Activated T-helper 9 cell treated with anti-CD3 and anti-CD28 coated beads, Interleukin-2, amount 50 U/mL, for 16 hours (primary cell): ENCODE measurements at regions not wholly inside any gene's neighbourhood (a gene's known extent, or its start where the extent isn't known, plus 50 kb on each side); places are given as distances from the start of the nearest gene placed in this dataset.

Source experiments
- DNase-seq: peaks from one replicate; pipeline ENCODE4 v3.0.0-alpha.2; 2020; ENCODE audit warnings: low read depth

DNA sequence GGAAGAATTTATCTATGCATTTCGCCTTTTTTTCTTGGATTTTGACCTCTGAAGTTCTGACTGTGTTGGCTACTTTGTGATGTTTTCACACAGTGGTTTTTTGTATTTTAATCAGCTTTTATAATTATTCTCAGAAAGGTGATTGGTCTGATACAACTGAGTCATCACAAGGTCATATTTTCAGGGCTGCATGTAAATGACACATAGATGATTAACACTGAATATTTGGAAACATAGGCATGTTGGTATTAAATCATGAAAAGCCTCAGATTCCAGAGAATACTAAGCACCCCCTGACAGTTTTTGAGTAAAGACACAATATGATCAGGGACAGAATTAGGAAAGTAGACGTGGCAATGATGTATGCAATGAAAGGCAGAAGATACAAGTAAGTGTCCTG, 175.5 kb upstream of the SLCO3A1 start:
- no peak for DNase-seq

DNA sequence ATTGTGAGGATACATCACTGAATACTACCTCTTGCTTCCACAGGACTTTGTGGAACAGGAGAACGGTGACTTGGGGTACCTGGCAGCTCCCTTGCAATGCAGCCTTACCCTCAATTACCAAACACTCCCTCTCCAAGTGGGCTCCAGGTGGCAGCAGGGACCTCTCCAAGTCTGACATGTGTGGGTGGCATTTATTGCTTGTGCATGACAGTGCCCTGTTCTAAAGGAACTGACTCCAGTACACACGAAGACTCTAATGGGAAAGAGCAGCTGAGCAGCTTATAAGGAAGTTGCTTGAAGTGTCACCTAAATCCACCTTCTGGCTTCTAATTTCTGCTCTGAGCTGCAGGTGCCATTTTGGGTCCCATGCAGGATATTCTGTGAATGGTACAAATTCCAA, 174.1 kb upstream of the SLCO3A1 start:
- DNase-seq = no peak

DNA sequence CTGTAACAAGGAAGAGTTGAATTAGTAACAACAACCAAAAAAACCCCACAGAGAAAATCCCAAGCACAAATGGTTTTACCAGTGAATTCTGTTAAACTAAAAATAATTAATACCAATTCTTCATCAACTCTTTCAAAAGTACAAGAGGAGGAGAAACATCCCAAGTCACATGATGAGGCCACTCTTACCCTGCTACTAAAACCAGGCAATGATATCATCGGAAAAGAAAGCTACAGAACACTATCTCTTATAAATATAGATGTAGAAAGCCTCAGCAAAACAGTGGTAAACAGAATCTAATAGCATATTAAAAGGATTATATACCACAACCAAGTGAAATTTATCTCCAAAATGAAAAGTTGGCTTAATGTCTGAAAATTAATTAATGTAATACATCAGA, 168.1 kb upstream of the SLCO3A1 start:
- DNase-seq = no peak

DNA sequence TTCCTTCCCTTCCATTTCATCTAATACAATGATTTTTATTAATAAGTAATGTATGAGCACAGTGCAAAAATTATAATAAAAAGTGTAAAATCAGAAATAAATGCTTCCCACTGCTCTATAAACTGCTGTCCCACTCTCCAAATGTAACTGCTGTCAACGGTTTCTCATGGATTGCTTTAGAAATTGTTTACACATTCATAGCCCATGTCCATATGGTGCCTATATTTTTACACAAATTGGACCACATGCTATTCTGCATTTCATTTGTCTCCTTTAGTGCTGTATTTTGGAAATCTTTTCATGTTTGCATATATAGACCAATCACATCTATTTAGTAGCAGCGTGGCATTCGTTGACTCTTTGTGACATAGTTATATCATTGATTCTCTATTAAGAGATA, 164.7 kb upstream of the SLCO3A1 start:
- DNase-seq = no peak

DNA sequence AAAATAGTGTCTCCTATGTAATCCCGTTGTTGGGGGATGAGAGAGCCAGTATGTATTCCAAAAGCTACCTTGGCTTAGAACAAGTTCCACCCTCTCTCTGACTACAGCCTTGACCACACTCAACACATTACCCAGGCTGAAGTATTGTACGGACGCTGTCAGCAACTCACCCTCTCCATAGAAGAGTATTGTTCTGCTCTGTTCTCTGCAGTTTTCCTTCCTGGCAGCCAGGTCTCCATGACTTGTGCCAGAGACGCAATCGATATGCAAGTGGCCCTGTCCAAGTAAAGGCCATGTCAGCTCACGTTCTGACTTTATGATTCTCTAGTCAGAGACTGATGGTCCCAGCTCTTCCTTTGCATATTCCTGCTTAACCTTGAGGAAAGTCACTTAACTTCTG, 164.1 kb upstream of the SLCO3A1 start:
- DNase-seq = no peak

DNA sequence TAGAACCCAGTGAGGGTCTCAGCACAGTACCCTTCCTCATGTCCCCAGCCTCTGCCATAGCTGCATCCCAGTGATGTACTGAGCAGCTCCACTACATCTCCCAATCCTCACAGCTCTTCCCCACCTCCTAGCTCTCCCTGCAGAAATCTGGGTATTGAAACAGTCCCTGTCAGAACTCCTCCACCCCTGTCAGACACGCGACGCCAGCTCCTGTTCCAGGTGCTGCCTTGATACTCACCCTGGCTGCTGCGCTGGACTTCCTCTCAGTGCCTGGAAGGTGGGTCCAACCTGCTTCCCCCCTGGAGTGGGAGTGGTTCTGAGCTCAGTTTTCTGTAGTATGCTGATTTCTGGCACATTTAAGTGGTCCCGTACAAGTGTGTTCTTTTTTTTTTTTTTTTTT, 160.9 kb upstream of the SLCO3A1 start:
- no peak for DNase-seq

DNA sequence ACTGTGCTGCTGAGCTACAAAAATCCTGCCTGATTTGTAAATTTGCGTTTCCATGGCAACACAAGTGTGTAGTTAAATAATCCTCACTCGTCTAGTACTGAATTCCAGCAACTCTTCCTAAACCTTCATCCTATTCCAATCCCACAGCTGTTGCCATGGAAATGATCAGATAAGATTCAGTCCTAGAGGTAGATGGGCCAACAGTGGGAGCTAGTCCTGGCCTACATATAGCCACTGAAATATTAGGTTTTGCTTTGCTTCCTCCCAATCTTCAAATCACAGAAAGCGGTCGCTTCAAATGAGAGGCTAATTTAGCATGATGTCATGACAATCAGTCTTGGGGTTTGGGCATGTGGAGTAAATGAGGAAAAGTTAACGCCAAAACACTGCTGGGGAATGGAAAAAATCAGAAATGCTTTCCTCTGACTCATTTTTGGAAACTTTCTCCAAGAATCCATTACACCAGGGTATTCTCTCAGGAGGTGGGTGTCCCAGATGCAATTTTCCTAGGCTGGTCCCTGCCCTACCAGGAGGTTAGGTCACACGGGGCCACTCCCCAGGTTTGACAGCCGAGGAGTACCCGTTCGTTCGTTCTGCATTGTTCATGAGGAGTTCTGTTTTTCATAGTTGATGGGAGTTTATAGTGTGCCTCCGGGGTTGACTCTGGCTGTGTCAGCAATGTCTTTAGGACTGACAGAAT, 159.2 kb upstream of the SLCO3A1 start:
- DNase-seq = no peak

DNA sequence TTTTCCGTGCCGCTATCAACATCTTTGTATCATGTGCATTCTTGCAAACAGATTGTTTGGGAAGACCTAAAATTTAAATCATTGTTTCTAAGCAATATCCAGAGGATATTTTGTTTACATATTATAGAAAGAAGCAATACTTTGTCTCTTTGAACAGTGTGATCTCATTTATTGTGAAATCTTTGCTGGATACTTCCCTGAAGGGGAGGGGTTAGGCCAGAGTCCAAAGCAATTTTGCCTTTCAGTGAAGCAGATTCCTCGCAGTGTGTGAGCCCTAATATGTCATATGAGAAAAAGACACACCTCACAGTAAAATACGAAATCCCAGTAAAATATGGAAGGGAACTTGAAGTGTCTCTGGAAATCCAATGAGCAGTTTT, 158.7 kb upstream of the SLCO3A1 start:
- DNase-seq = no peak

DNA sequence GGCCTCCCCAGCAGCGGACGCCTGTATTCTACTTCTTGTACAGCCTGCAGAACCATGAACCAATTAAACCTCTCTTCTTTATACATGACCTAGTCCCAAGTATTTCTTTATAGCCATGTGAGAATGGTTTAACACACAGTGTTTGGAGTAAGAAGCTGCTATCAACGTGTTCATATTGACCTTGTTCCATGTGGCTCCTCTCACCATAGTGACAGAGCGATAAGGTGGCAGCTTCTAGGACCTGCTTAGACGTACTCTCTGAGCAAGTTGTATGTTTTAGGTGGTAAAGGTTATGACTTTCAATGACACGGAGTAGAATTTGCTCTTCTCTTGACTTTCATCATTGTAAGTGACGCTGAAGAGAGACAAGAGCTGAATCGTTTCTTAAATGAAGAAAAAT, 157.7 kb upstream of the SLCO3A1 start:
- DNase-seq = no peak

DNA sequence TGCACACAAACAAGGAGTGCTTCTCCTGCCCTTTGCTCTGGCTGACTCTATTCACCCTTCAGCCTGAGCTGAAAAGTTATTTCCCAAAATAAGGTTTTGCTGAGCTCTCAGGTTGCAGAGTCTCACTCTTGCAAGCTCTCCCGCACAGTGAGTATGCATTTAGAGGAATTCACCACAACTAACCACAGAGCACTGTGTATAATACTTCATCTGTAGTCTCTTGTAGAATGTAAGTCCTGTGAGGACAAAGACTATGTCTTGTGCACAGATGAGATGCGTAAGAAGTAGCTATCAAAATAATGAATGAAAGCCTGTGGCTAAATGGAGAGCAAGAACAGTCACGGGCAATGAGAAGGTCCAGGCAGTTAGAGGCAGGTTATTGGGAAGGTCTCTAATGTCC, 156.5 kb upstream of the SLCO3A1 start:
- DNase-seq = no peak

DNA sequence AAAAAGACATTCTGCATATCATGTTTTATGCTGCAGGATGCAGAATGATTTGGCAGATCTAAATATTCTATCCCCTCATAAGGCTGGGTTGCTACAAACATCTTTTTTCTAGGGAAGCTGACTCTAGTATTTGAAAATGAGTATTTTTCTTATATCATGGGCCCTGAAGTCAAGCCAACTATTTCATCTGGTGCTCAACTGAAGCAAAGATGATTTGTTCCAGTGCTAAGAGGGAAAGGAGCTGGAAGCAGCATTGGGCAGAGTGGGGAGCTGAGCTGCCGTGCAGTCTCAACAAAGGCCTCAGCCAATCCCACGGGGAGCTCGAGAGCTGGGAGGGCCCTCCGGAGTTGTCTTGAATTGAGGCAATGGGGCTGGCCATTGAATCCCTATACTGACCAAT, 155.3 kb upstream of the SLCO3A1 start:
- DNase-seq = no peak

DNA sequence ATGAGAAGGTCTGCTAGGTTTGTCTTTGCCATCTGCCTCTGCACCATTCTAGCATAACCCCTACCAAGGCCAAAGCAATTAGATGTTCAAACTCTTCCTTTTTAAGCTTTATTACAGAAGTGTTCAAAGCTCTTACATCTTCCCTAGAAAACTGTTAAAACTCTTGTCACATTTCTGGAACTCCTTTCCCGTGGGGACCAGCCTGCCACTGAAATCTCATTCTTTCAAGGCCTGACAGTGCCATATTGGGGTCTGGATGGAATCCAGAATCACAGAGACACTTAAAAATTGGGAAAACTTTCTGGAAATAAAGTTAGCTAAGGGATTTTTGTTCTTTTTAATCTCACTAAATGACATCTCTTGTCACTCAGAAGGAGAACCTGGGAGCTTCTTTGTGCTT, 153.8 kb upstream of the SLCO3A1 start:
- DNase-seq = no peak

DNA sequence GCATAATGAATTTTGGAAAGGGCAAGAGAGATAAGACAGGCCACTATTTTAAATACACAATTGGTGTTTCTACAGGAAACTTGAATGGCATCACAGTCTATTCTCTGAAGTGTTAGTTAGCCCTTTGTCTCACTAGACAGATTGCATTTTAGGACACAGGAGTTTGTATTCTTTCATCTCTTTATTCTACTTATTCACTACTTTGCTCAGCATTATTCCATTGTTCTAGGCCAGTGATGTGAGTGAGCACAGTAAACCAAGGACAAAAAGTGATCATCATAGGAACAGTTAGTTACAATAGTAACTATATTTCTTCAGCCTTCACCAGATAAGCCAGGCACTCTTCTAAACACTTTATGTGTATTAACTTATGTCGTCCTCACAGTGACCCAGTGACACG, 150.2 kb upstream of the SLCO3A1 start:
- no peak for DNase-seq

DNA sequence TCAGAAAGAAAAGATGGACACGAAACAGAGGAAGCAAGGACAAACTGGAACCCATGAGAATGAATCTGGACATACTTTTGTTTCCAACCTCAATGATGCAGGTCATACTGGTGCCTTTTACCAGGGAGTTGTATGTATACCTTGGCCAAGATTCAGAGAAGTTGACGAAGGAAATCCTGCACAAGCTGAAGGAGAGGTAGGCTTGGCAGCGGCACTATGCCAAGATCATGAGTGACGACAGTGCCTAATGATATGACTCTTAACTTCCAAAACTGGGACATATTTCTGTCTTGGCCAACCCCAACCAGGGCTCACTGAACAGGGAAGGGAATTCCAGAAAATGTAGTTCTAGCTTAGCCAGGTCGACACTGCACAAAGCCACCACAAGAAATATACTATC, 149.2 kb upstream of the SLCO3A1 start:
- DNase-seq = no peak

DNA sequence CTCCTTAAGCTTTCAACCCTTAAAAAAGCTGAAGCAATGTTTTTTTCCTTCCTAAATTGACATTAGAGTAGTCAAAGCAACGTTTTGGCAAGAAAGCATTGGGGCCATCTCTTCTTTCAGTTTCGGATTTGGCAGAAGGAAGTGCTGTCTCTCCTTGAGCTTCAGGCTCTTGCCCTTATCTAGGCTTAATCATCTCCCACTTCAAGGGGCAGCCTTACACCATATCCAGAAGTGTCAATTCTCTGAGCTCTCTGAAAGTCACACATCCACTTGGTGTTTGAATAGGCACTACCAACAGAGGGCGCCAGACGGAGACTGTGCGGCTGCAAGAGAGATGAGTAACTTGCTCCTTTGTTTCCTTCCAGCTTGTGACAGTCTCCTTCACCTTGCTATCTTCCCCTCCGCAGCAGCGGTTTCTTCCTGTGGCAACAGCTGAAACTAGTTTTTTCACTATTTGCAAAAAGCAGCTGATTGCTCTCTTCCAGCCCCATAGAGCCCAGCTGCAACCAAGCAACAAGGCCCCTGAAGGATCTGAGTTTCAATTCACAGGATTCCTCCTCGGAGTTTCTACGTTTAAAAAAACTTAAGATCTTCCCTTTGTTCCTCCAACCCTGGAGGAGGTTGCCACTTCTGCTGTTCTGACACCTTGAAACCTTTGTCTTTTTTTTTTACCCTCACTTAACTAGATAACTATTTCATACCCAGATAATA, 147.0 kb upstream of the SLCO3A1 start:
- peak; percentile 64 for DNase-seq

DNA sequence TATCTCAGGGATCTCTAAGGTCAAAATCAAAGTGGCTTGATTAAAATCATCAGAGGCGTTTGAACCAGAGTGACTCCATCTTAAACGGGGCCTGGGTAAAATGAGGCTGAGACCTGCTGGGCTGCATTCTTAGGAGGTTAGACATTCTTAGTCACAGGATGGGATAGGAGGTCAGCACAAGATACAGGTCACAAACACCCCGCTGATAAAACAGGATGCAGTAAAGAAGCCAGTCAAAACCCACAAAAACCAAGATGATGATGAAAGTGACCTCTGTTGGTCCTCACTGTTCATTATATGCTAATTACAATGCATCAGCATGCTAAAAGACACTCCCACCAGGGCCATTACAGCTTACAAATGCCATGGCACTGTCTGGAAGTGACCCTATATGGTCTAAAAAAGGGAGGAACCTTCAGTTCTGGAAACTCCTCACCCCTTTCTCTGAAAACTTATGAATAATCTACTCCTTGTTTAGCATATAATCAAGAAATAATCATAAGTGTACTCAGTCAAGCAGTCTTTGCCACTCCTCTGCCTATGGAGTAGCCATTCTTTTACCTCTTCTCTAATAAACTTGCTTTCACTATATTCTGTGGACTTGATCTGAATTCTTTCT, 143.3 kb upstream of the SLCO3A1 start:
- no peak for DNase-seq

DNA sequence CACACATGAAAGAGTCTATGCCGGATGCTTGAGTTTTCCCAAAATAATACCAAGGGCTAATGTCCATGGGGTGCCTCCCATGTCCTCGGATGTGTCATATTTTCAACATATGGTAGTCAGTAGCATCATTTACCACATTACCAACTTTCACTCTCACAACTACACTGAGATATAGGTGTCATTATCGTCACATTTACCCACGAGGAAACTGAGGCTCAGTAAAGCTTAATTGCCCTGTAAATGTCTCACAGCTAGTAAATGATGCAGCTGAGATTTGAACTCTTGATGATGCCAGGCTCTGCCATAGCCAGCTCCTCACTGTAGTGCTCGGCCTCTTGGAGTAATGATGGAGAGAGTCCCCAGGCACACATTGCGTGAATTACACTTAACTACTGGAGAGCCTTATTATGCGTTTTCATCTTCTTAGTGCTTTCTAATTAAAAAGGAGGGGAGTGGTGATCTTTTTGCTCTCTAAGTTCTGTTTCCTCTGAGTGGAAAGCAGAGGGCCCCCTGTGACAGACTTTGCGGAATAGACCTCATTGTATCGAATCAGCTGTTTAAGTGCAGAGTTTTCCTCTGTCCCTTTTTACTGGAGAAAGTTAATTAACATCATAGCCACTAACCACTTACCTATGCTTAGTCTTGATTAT, 142.0 kb upstream of the SLCO3A1 start:
- DNase-seq = no peak

DNA sequence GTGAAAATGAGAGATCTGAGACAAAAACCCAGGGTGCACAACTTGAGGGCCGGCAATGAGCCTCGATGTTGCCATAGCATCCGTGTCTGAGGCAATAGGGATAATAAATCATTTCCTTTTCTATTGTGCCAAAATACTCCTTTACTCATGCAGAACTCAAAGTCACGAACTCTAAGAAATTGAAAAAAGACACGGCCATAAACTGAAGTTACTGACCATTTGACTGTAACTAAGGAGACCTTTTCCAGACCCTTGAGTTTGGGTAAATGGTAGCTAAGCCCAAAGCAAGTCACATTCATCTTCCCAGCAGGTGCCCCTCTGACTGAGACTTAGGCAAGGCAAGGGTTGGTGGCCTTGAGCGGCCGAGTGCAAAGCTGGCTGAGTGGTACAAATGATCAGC, 141.2 kb upstream of the SLCO3A1 start:
- no peak for DNase-seq

DNA sequence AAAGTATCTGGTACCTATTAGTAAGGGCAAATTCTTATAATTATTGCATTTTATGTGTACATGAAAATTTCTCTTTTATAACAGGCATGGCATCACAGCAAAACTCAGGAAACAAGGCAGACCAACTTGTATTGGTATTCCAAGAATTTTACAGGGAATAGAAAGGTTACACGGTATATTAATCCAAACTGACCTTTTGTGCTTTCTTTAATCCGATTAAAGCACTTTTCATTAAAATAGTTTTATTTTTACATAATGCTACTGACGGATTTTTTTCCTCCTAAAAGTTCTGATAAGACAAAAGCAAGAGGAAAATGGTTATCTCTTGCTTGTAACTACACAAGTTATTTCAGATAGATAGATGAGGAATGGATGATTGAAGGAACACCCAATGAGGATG, 137.0 kb upstream of the SLCO3A1 start:
- DNase-seq = no peak

DNA sequence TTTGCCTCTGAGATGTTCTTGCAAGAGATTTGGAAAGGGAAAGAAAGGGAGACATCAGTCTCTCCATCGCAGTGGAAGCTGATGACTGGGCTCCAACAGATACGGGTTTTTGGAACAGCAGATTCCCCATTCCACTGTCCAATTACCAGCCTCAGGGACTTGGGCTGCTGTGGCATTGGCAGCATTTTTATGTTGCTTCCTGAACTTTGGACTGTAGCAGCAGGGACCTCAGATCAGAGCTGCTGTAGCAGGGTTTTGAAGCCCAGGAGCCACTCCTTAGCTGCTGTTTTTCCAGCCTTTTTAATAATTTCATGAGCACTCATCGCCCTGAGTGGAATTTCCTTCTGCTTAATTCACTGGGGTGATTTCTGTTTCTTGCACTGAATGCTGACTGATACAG, 135.7 kb upstream of the SLCO3A1 start:
- DNase-seq = no peak

DNA sequence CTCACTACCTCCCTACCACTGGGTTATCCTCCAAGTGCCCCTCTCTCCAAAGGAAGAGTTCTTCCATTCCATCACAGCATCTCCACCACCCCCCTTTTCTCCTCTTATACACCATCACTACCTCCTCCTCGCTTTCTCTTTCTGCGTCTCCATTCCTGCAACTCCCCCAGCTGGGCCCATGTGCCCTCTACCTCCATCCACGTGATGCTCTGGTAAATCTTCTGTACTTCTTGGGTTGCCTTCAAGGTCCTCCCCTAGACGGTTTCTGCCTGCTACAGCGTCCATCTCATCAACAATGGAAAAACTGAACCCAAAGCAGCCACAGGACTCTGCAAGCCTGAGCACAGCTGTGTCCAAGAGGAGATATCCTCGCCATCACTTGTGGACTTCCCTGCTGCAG, 129.5 kb upstream of the SLCO3A1 start:
- no peak for DNase-seq

DNA sequence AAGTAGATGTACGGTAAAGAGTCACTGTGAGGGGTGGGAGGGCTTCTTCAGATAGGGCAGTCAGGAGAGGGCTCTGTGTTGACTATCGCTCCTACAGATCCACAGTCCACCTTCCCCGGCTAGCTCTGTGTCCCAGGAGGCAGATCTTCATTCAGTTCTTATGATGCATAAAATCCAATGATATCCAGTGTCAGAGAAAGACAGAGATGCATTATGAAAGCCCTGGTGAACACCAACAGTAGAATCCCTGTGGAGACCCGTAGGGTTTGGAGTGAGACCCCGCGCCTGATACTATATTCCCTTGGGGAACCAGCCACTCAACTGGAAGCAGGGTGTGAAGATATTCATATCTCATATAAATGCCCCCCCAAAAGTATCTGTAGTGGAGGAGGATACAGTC, 119.8 kb upstream of the SLCO3A1 start:
- no peak for DNase-seq

DNA sequence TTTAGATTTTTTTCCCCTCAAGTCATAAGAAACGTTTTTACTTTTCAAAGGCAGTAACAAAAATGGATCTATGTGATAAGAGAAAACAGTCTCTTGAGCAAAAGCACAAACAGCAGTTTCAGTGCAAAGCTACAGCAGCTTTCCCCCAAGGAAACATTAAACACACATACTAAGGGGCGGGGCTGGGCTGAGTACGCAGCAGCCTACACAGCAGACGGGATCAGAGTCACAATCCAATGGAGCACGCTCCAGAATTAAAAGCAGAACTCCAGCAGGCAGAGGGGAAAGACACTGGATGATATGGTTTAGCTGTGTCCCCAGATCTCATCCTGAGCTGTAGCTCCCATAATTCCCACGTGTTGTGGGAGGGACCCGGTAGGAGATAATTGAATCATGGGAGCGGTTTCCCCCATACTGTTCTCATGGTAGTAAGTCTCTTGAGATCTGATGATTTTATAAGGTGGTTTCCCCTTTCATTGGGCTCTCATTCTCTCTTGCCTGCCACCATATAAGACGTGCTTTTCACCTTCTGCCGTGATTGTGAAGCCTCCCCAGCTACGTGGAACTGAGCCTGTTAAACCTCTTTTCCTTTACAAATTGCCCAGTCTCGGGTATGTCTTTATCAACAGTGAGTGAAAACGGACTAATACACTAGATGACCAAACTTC, 116.2 kb upstream of the SLCO3A1 start:
- DNase-seq = no peak
